OCI-LY7 (cell line): ENCODE measurements at regions not wholly inside any gene's neighbourhood (a gene's known extent, or its start where the extent isn't known, plus 50 kb on each side); places are given as distances from the start of the nearest gene placed in this dataset.
"Not testable (repeated sequence)": the region's sequence is repeated elsewhere in the genome, so short reads cannot be mapped to it uniquely, and the experiment has no call there.

Experiments
- BruUV-seq: library from RNA; stranded (reverse); fragments of 400-500 nt; replicated peaks from 2 replicates; lab custom pipeline; 2021; lab: Mats Ljungman, UMichigan
- CTCF ChIA-PET: fragments of 300-600 bp; sonication (Branson Sonifier 250); formaldehyde crosslinking; loops from one replicate; lab custom pipeline; 2022; ENCODE audit warnings: antibody characterized with exemption; ENCODE audit not compliant: unreplicated experiment; lab: Charles Lee
- POLR2A ChIA-PET: fragments of 300-600 bp; sonication (Branson Sonifier 250); formaldehyde crosslinking; loops from one replicate; lab custom pipeline; 2022; ENCODE audit warnings: antibody characterized with exemption; lab: Charles Lee
- DNase-seq: peaks from one replicate; pipeline ENCODE4 v3.0.0-alpha.2; 2015; ENCODE audit warnings: low spot score
- H2AFZ ChIP-seq: fragments of 200-600 bp; sonication (generic), shearing (Covaris generic); 2 replicates; pipeline ENCODE4 v1.6.1; 2014; ENCODE audit warnings: mild to moderate bottlenecking, antibody characterized with exemption, low read length, moderate library complexity
- H3K27ac ChIP-seq: fragments of 200-600 bp; sonication (generic); 2 replicates; pipeline ENCODE4 v1.5.1; 2014; ENCODE audit warnings: mixed run types, low read depth, mild to moderate bottlenecking, moderate library complexity, low read length, inconsistent platforms; ENCODE audit not compliant: poor library complexity, severe bottlenecking
- H3K36me3 ChIP-seq: fragments of 200-600 bp; sonication (generic); 2 replicates; pipeline ENCODE4 v1.6.1; 2014; ENCODE audit warnings: mild to moderate bottlenecking, antibody characterized with exemption, low read length, moderate library complexity, mixed read lengths; ENCODE audit not compliant: insufficient read depth
- H3K4me1 ChIP-seq: fragments of 200-600 bp; sonication (generic); 2 replicates; pipeline ENCODE4 v1.5.1; 2014; ENCODE audit warnings: mild to moderate bottlenecking, low read length; ENCODE audit not compliant: insufficient read depth, poor library complexity, severe bottlenecking
- H3K4me2 ChIP-seq: fragments of 200-600 bp; sonication (generic); 2 replicates; pipeline ENCODE4 v1.6.1; 2014; ENCODE audit warnings: mild to moderate bottlenecking, low read length
- H3K4me3 ChIP-seq: fragments of 200-600 bp; sonication (generic); 2 replicates; pipeline ENCODE4 v1.5.1; 2014; ENCODE audit warnings: mild to moderate bottlenecking, low read depth, low read length; ENCODE audit not compliant: poor library complexity, severe bottlenecking
- H3K79me2 ChIP-seq: fragments of 200-600 bp; sonication (generic); 2 replicates; pipeline ENCODE4 v1.6.1; 2016; ENCODE audit warnings: low read depth, mild to moderate bottlenecking, low read length, moderate library complexity, mixed read lengths; ENCODE audit not compliant: insufficient read depth
- H3K9me2 ChIP-seq: fragments of 200-600 bp; sonication (generic); 2 replicates; pipeline ENCODE4 v1.6.1; 2016; ENCODE audit warnings: mild to moderate bottlenecking, low read length, mixed read lengths; ENCODE audit not compliant: insufficient read depth
- H3K9me3 ChIP-seq: fragments of 200-600 bp; sonication (generic); 2 replicates; pipeline ENCODE4 v1.6.1; 2014; ENCODE audit warnings: mild to moderate bottlenecking, mixed run types, low read length, mixed read lengths
- H4K20me1 ChIP-seq: fragments of 200-600 bp; sonication (generic); 2 replicates; pipeline ENCODE4 v1.6.1; 2014; ENCODE audit warnings: mild to moderate bottlenecking, antibody characterized with exemption, low read length, moderate library complexity, mixed read lengths; ENCODE audit not compliant: insufficient read depth
- CTCF ChIP-seq: fragments of 200-600 bp; sonication (generic); conservative IDR thresholded peaks from 2 replicates; pipeline ENCODE4 v1.5.1; 2014; ENCODE audit warnings: mild to moderate bottlenecking, antibody characterized with exemption, low read length, moderate library complexity, mixed read lengths
- EZH2phosphoT487 ChIP-seq: fragments of 200-600 bp; sonication (generic); IDR thresholded peaks from 2 replicates; pipeline ENCODE4 v1.6.1; 2018; ENCODE audit warnings: low read depth, borderline replicate concordance, mild to moderate bottlenecking, mixed run types, antibody characterized with exemption, low read length, moderate library complexity, mixed read lengths
- intact Hi-C: fragments of 100-400 bp; cut with micrococcal nuclease; formaldehyde crosslinking; loops from one replicate; pipeline ENCODE4 v1.10.0; 2022; ENCODE audit not compliant: unreplicated experiment

DNA sequence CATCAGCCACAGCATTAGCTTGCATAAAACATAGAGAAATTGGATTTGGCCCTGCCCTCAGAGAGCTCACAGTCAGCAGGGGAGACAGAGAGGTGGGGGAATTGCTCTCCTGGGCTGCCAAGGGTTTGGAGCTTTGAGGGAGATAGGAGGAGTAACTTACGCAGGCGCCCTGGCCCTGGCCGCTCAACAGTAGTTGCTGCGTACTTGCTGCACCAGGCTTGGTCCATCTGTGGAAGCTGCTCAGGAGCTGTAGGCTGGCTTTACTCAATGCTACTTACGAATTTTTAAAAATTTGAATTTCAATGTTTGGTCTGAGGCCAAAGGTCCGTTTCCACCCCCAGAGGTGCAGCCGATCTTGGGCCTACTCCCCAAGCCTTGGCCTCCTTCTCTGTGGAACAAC lies 83.3 kb downstream of the CPZ start:
- intact Hi-C loops = loop anchor here (10.0 kb wide), 1 partner anchor 239 kb away; no protein-coding TSS in a partner anchor
- Histone ChIP-seq H3K27ac (no peak overlapping the region), H3K4me3 (no peak overlapping the region), H3K9me3 (no peaks in the 10 kb centered on the region), H3K79me2 (no peaks in the 10 kb centered on the region), H4K20me1 (no peaks in the 10 kb centered on the region), H3K9me2 (no peaks in the 10 kb centered on the region), H2AFZ (no peak overlapping the region), H3K4me1 (no peaks in the 10 kb centered on the region), H3K4me2 (no peak overlapping the region), H3K36me3 (no peaks in the 10 kb centered on the region)
- TF ChIP-seq EZH2phosphoT487 (no peak), CTCF (no peak)
- POLR2A ChIA-PET = no interaction called here
- DNase-seq = no peak
- BruUV-seq = no TSS peak
- CTCF ChIA-PET = no interaction called here

DNA sequence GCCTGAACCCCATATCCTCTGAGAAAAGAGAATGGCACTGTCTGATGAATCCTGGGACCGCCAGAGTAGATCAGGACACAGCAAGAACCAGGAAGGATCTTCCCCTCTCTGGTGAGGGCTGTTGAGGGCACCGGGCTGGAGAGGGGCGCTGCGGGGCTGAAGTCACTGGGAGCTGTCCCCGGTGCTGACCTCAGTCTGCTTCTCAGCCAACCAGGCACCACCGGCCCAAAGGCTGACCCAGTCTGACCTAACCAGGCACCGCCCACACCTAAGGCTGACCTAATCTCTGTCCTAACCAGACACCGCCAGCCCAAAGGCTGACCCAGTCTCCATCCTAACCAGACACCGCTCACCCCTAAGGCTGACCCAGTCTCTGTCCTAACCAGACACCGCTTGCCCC lies 82.8 kb downstream of the CPZ start:
- ChIA-PET CTCF (no interaction called here), POLR2A (no interaction called here)
- H3K9me3 ChIP-seq = no peaks in the 10 kb centered on the region
- no peak overlapping the region for H3K27ac ChIP-seq
- no peak overlapping the region for H3K4me2 ChIP-seq
- no peaks in the 10 kb centered on the region for H3K79me2 ChIP-seq
- no peak for DNase-seq
- no peaks in the 10 kb centered on the region for H3K9me2 ChIP-seq
- H2AFZ ChIP-seq = no peak overlapping the region
- intact Hi-C loops = loop anchor here (10.0 kb wide), 1 partner anchor 239 kb away; no protein-coding TSS in a partner anchor
- no peaks in the 10 kb centered on the region for H4K20me1 ChIP-seq
- H3K4me3 ChIP-seq = no peak overlapping the region
- no peaks in the 10 kb centered on the region for H3K36me3 ChIP-seq
- BruUV-seq = no TSS peak
- H3K4me1 ChIP-seq = no peaks in the 10 kb centered on the region
- no peak for TF ChIP-seq EZH2phosphoT487

- no TSS peak for BruUV-seq
- H3K36me3 ChIP-seq = no peaks in the 10 kb centered on the region
- no peak for DNase-seq
- intact Hi-C loops = loop anchor here (10.0 kb wide), 1 partner anchor 240 kb away; no protein-coding TSS in a partner anchor
- no peak overlapping the region for H3K4me3 ChIP-seq
- no peak for TF ChIP-seq CTCF
- no peak for TF ChIP-seq EZH2phosphoT487
- no peak overlapping the region for H3K4me2 ChIP-seq
- H2AFZ ChIP-seq = no peak overlapping the region
- no peaks in the 10 kb centered on the region for H3K79me2 ChIP-seq
- ChIA-PET POLR2A (no interaction called here), CTCF (no interaction called here)
- H3K4me1 ChIP-seq = no peaks in the 10 kb centered on the region
- no peaks in the 10 kb centered on the region for H4K20me1 ChIP-seq
- no peaks in the 10 kb centered on the region for H3K9me3 ChIP-seq
- no peak overlapping the region for H3K27ac ChIP-seq
- H3K9me2 ChIP-seq = no peaks in the 10 kb centered on the region
Observed at GRCh38 chr4:8674311-8674885, 81.8 kb downstream of the CPZ start.

DNA sequence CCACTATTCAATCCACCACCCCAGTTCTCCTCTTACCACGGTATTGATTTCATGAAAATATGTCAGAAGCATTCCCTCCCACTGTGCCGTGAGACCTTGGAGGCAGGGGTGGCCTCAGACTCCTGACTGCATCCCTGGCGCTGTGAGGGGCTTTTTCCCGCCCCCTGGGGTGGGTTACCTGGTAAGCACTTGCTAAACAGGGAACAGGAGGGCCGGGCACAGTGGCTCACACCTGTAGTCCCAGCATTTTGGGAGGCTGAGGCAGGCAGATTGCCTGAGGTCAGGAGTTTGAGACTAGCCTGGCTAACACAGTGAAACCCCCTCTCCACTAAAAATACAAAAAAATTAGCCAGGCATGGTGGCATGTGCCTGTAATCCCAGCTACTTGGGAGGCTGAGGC lies 80.5 kb downstream of the CPZ start:
- DNase-seq, H3K36me3 ChIP-seq, BruUV-seq, H4K20me1 ChIP-seq, H3K4me3 ChIP-seq, H2AFZ ChIP-seq, H3K4me1 ChIP-seq, H3K9me2 ChIP-seq, H3K4me2 ChIP-seq, H3K9me3 ChIP-seq, POLR2A ChIA-PET, H3K79me2 ChIP-seq, CTCF ChIA-PET, H3K27ac ChIP-seq: not testable (repeated sequence)
- intact Hi-C loops = loop anchor here (10.0 kb wide), 1 partner anchor 242 kb away; no protein-coding TSS in a partner anchor
